Pancreas (tissue), 10 donors: ENCODE measurements at regions not wholly inside any gene's neighbourhood (a gene's known extent, or its start where the extent isn't known, plus 50 kb on each side); places are given as distances from the start of the nearest gene placed in this dataset.
A peak's percentile ranks its signal among the peaks of the same experiment; 100 is the strongest.

ENCODE experiments used
- ATAC-seq, 4 donors: fragments of 200-7000 bp; cut with Tn5 transposase; one replicate each; pipeline versions ENCODE4 v1.8.0 to v1.9.1; 2020; ENCODE audit warnings: mild to moderate bottlenecking in 4 of 4, moderate library complexity in 4 of 4
- DNase-seq, 6 donors: peaks; one replicate each; pipeline ENCODE4 v3.0.0-alpha.2; 2020
- FAIRE-seq: peaks from 2 replicates; lab custom pipeline; 2012; peaks lifted over from hg19 to GRCh38; lab: Jason Lieb, UNC
- H3K27ac ChIP-seq, 4 donors: fragments of 200-600 bp; sonication (generic); 1 replicate in 3 of 4; 2 replicates in 1 of 4; pipeline versions ENCODE4 v1.5.0 to v1.8.0; 2020
- H3K27me3 ChIP-seq, 4 donors: fragments of 200-600 bp; one replicate each; pipeline ENCODE4 v1.8.0; 2021
- H3K36me3 ChIP-seq, 3 donors: fragments of 200-600 bp; sonication (generic) in 1 of 3; one replicate each; pipeline versions ENCODE4 v1.5.0 to v1.8.0; 2020 to 2021
- H3K4me1 ChIP-seq, 3 donors: fragments of 200-600 bp; one replicate each; pipeline ENCODE4 v1.8.0; 2021
- H3K4me3 ChIP-seq, 4 donors: fragments of 200-600 bp; sonication (generic) in 2 of 4; one replicate each; pipeline versions ENCODE4 v1.5.0 to v1.8.0; 2020 to 2021
- H3K9me3 ChIP-seq, 4 donors: fragments of 200-600 bp; one replicate each; pipeline ENCODE4 v1.8.0; 2021
- WGBS, 2 donors: extraction: QIAGEN DNeasy Blood & Tissue Kit; methylation state at CpG; one replicate each; pipeline ENCODE4 v1.1.7; 2013; 5-methylcytosine and 5-hydroxymethylcytosine counted together
- intact Hi-C, 3 donors: fragments of 100-400 bp; cut with DNase I; formaldehyde crosslinking; loops; one replicate each; pipeline versions ENCODE4 v1.11.1 to v1.14.2; 2022
- TF ChIP-seq, protein P1 (sequence below), 4 donors: fragments of 200-600 bp; sonication (generic) in 3 of 4; IDR thresholded peaks; one replicate each; pipeline versions ENCODE4 v1.5.0 to v1.8.0; 2021; ENCODE audit warnings: antibody characterized with exemption in 4 of 4
- donor health status: healthy with polysubstance abuse.
- donor health status: DM: no; HTN: no; CAD: no; lungs with moderate emphysema.
- donor health status: DM: no; HTN: no; CAD: no.
- donor health status: control.
- donor health status: control.
- donor health status: Bipolar disorder and iron deficiency.
- donor health status: DM: yes; HTN: yes; CAD: no.
- donor health status: DM: no; HTN: no; CAD: no.
- donor health status: DM: no; HTN: no; CAD: no.
- donor health status: DM: yes; HTN: yes; CAD: no.

DNA sequence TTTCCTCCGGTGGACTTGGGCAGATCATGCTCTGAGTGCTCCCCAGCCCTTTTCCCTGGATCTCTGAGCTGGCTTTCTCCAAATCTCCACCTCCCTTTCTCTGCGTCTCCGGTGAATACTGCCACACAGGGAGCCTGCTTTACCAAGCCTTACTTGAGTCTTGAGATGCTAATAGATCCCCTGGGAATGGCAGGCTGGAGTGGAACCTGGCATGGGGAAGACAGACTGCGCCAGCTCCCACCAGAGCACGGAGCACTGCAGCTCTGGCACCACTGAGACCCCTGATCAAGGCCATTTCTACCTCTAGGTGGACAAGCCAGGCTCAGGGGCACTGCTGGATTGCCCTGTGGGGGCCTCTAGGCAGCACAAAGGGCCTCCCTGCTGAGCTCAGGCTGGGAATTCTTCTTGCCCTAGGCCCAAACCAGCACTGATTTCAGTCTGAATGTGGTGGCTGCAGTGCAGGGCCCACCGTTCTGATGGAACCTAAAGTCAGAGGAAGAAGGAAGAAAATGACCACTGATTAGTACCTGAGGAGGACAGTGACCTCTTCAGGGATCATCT lies 74.3 kb upstream of the CRHR1 start:
- intact Hi-C loops = no loop called here
- DNase-seq = no peak
- FAIRE-seq = no peak
- no peaks in the 10 kb centered on the region for H3K4me1 ChIP-seq
- no peak for ATAC-seq
- no peaks in the 10 kb centered on the region for H3K27me3 ChIP-seq
- 59 to 67% methylated on average over 6 of the region's 6 CpGs for WGBS, 2 donors
- no peak overlapping the region for H3K4me3 ChIP-seq
- no peaks in the 10 kb centered on the region for H3K9me3 ChIP-seq
- TF ChIP-seq, protein P1, sequence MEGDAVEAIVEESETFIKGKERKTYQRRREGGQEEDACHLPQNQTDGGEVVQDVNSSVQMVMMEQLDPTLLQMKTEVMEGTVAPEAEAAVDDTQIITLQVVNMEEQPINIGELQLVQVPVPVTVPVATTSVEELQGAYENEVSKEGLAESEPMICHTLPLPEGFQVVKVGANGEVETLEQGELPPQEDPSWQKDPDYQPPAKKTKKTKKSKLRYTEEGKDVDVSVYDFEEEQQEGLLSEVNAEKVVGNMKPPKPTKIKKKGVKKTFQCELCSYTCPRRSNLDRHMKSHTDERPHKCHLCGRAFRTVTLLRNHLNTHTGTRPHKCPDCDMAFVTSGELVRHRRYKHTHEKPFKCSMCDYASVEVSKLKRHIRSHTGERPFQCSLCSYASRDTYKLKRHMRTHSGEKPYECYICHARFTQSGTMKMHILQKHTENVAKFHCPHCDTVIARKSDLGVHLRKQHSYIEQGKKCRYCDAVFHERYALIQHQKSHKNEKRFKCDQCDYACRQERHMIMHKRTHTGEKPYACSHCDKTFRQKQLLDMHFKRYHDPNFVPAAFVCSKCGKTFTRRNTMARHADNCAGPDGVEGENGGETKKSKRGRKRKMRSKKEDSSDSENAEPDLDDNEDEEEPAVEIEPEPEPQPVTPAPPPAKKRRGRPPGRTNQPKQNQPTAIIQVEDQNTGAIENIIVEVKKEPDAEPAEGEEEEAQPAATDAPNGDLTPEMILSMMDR (IDR thresholded peaks at IDR 0.05) = no peak
- no peak overlapping the region for H3K27ac ChIP-seq
- no peaks in the 10 kb centered on the region for H3K36me3 ChIP-seq

DNA sequence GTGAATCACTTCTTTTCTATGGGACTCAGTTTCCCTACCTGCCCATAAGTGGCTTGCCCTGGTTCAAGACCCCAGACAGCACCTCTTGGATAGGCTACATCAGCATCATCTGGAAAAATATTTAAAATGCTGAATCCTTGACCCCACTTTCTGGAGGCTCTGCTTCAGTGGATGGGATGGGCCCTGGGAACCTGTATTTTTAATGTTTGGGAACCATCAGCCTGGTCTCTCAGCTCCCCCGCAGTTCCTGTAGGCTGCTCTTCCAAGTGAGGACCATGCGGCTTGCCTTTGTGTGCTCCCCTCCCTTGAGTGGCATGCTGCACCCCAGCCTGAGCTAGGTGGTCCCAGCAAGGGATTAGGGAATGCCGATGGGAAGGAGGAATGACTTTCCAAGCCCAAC lies 68.3 kb upstream of the CRHR1 start:
- ATAC-seq (no peak), DNase-seq (no peak), FAIRE-seq (no peak)
- Histone ChIP-seq H3K36me3 (no peaks in the 10 kb centered on the region), H3K9me3 (no peaks in the 10 kb centered on the region), H3K27me3 (peaks cover 0 to 4% (median 0%) of the 10 kb centered on the region in 4 donors), H3K4me1 (no peaks in the 10 kb centered on the region), H3K27ac (no peak overlapping the region), H3K4me3 (no peak overlapping the region)
- TF ChIP-seq, protein P1 (IDR thresholded peaks at IDR 0.05) = no peak
- whole genome bisulfite sequencing, 2 donors = 65 to 69% methylated on average over 3 of the region's 3 CpGs
- intact Hi-C loops = no loop called here

DNA sequence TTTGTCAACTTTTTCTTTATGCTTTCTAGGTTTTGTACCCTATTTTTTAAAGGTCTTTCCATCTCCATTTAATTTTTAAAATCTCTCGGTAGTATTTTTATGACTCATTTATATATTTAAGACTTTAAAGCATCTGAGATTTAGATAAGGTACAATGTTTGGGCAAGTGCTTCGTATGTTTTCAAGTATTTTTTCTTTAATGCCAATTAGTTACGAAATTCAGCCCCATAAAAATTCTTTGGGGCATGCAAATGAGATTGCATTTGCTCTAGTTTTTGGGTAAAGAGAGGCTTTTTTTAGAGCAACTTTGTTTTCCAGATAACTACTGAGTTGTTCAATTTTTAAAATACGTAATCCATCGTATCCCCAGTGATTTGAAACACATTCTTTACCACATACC lies 65.3 kb upstream of the CRHR1 start:
- Histone ChIP-seq H3K9me3 (no peaks in the 10 kb centered on the region), H3K4me1 (no peaks in the 10 kb centered on the region), H3K36me3 (no peaks in the 10 kb centered on the region), H3K27ac (no peak overlapping the region), H3K27me3 (peaks cover 0 to 4% (median 0%) of the 10 kb centered on the region in 4 donors), H3K4me3 (no peak overlapping the region)
- ATAC-seq (no peak), FAIRE-seq (no peak), DNase-seq (no peak)
- TF ChIP-seq, protein P1 (IDR thresholded peaks at IDR 0.05) = no peak
- WGBS, 2 donors = 63 to 64% methylated on average over 5 of the region's 5 CpGs
- intact Hi-C loops = no loop called here

DNA sequence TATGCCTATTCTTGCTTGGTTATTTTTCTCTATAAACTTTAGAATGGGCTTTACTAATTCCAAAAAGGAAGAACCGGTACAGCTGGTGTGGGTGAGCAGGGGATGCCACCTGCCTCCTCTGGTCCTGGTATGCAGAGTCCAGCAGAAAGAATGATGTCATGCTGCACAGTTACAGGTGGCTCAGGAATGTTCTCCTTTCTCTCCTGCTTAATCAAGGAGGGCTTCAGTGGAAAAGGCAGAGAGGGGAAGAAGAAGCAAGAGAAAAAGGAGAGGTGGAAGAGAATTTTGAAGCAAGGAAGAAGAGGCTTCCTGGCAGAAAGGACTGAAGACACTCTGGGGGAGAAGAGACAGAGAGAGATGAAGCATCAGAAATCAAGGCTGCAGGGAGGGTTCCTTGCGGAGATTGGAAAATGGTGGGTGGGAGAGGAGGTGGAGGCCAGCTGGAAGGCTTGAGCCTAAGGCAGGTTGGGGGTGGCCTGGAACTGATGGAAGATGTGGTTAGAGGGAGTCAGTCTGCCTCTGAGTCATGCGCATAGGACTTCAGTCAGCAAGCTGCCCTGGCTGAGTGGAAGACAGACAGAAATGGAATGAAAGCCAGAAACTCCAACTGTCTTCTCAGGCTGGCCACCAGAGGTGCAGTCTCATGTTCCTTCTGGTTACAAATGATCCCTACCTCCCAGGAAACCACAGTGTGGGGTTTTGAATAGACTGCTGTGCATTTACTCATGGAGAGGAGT lies 64.6 kb upstream of the CRHR1 start:
- TF ChIP-seq, protein P1 (IDR thresholded peaks at IDR 0.05) = no peak
- ATAC-seq (peak in 3 of 4 donors; percentile 59 to 83 (median 60)), DNase-seq (peak in 2 of 6 donors; percentile 14 to 24), FAIRE-seq (no peak)
- 53 to 54% methylated on average over 3 of the region's 3 CpGs for WGBS, 2 donors
- Histone ChIP-seq H3K36me3 (no peaks in the 10 kb centered on the region), H3K27me3 (peaks cover 0 to 4% (median 0%) of the 10 kb centered on the region in 4 donors), H3K27ac (no peak overlapping the region), H3K4me1 (no peaks in the 10 kb centered on the region), H3K9me3 (no peaks in the 10 kb centered on the region), H3K4me3 (no peak overlapping the region)
- intact Hi-C loops = no loop called here

DNA sequence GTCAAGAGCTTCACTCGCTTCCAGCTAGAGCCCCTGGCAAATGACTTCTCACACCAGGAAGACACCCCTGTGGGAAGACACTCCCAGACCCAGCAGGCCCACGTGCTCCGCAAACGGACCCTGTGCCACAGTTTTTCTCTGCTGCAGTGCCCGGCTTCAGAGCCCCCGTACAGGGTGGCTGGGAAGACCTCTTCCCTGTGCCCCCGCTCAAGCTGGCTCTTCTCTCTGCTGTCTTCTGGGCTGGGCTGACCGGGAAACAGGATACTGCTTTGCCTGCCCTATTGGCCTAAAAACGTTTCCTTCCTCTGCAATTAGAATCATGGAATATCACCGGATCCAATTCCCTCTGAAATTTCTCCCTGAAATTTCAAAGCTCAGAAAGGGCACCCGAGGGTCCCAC lies 63.7 kb upstream of the CRHR1 start:
- FAIRE-seq = no peak
- Histone ChIP-seq H3K27me3 (peaks cover 0 to 4% (median 0%) of the 10 kb centered on the region in 4 donors), H3K36me3 (no peaks in the 10 kb centered on the region), H3K9me3 (no peaks in the 10 kb centered on the region), H3K4me1 (no peaks in the 10 kb centered on the region), H3K4me3 (no peak overlapping the region), H3K27ac (no peak overlapping the region)
- intact Hi-C loops = no loop called here
- DNase-seq = no peak
- TF ChIP-seq, protein P1 (IDR thresholded peaks at IDR 0.05) = no peak
- no peak for ATAC-seq
- WGBS, 2 donors = 68 to 73% methylated on average over 11 of the region's 11 CpGs
